GM12878 (cell line): ENCODE measurements at regions not wholly inside any gene's neighbourhood (a gene's known extent, or its start where the extent isn't known, plus 50 kb on each side); places are given as distances from the start of the nearest gene placed in this dataset.

Experiments
- ATAC-seq: fragments of 200-7000 bp; cut with Tn5 transposase; 3 replicates; pipeline ENCODE4 v1.9.1; 2020; ENCODE audit warnings: mild to moderate bottlenecking, moderate library complexity
- BruUV-seq: library from RNA; stranded (reverse); fragments of 400-500 nt; replicated peaks from 2 replicates; lab custom pipeline; 2021; lab: Mats Ljungman, UMichigan
- CTCF ChIA-PET: fragments of 300-600 bp; sonication (Branson Sonifier 250); formaldehyde crosslinking; extraction: SDS; loops from one replicate; lab custom pipeline; 2021; ENCODE audit warnings: inconsistent platforms; lab: Yijun Ruan, JAX
- POLR2A ChIA-PET: fragments of 350-600 bp; formaldehyde crosslinking; extraction: SDS; loops from one replicate; lab custom pipeline; 2021; ENCODE audit warnings: inconsistent platforms; lab: Charles Lee
- RAD21 ChIA-PET: fragments of 300-600 bp; sonication (Branson Sonifier 250); formaldehyde crosslinking; loops from one replicate; lab custom pipeline; 2023; ENCODE audit warnings: antibody characterized with exemption; ENCODE audit not compliant: unreplicated experiment; lab: Charles Lee
- SMC1A ChIA-PET: fragments of 300-600 bp; sonication (Branson Sonifier 250); formaldehyde crosslinking; loops from one replicate; lab custom pipeline; 2023; ENCODE audit not compliant: unreplicated experiment, uncharacterized antibody; lab: Charles Lee
- DNase-seq: peaks from one replicate; pipeline ENCODE4 v3.0.0-alpha.2; 2011; ENCODE audit warnings: low read depth, low spot score
- FAIRE-seq: peaks from 3 replicates; lab custom pipeline; 2011; peaks lifted over from hg19 to GRCh38; lab: Jason Lieb, UNC
- H2AFZ ChIP-seq: 2 replicates; pipeline ENCODE4 v1.6.0; 2011; ENCODE audit warnings: low read depth, low read length, control low read depth; ENCODE audit not compliant: control insufficient read depth
- H3K27ac ChIP-seq: 2 replicates; pipeline ENCODE4 v1.5.1; 2011; ENCODE audit warnings: control low read depth; ENCODE audit not compliant: control insufficient read depth, insufficient read depth
- H3K27me3 ChIP-seq, 2 experiments: replicated peaks in 1 of 2; 2 replicates each; pipeline versions ENCODE4 v1.6.0 to v1.6.1; 2011; ENCODE audit warnings: low read length in 1 of 2; ENCODE audit not compliant: control insufficient read depth in 2 of 2, insufficient read depth in 2 of 2
- H3K36me3 ChIP-seq, 2 experiments: 2 replicates each; pipeline ENCODE4 v1.5.1; 2011; ENCODE audit warnings: low read length in 1 of 2; ENCODE audit not compliant: control insufficient read depth in 2 of 2, insufficient read depth in 2 of 2
- H3K4me1 ChIP-seq: 2 replicates; pipeline ENCODE4 v1.6.1; 2011; ENCODE audit warnings: mild to moderate bottlenecking, low read length, moderate library complexity, mixed read lengths; ENCODE audit not compliant: control insufficient read depth, insufficient read depth
- H3K4me2 ChIP-seq: 2 replicates; pipeline ENCODE4 v1.6.0; 2011; ENCODE audit warnings: control low read depth; ENCODE audit not compliant: control insufficient read depth, insufficient read depth
- H3K4me3 ChIP-seq: fragments of 200-600 bp; sonication (generic); 2 replicates; pipeline ENCODE4 v1.5.1; 2016
- H3K79me2 ChIP-seq: 2 replicates; pipeline ENCODE4 v1.6.0; 2011; ENCODE audit warnings: low read length; ENCODE audit not compliant: control insufficient read depth, insufficient read depth
- H3K9ac ChIP-seq: 2 replicates; pipeline ENCODE4 v1.8.0; 2011; ENCODE audit warnings: low read length, control low read depth, mixed read lengths; ENCODE audit not compliant: control insufficient read depth, insufficient read depth
- H3K9me3 ChIP-seq: replicated peaks from 3 replicates; pipeline ENCODE4 v1.5.1; 2011; ENCODE audit warnings: mild to moderate bottlenecking, low read length; ENCODE audit not compliant: control insufficient read depth, insufficient read depth
- H4K20me1 ChIP-seq: 2 replicates; pipeline ENCODE4 v1.6.0; 2011; ENCODE audit not compliant: control insufficient read depth, insufficient read depth
- MAX ChIP-seq: IDR thresholded peaks from 2 replicates; pipeline ENCODE4 v1.6.1; 2012; ENCODE audit warnings: low read depth, low read length, improper control_type of control experiment
- NFXL1 ChIP-seq: fragments of 450-650 bp; IDR thresholded peaks from 2 replicates; pipeline ENCODE4 v1.6.1; 2017; ENCODE audit warnings: antibody characterized with exemption, mild to moderate bottlenecking, borderline replicate concordance
- NR2F1 ChIP-seq: fragments of 450-650 bp; conservative IDR thresholded peaks from 2 replicates; pipeline ENCODE4 v1.6.1; 2017; ENCODE audit warnings: mild to moderate bottlenecking
- SIX5 ChIP-seq: IDR thresholded peaks from 2 replicates; pipeline ENCODE4 v1.6.1; 2011; ENCODE audit warnings: mild to moderate bottlenecking, low read depth, low read length, moderate library complexity; ENCODE audit not compliant: severe bottlenecking
- SMAD1 ChIP-seq: fragments of 450-650 bp; IDR thresholded peaks from 2 replicates; pipeline ENCODE4 v1.6.1; 2018; ENCODE audit warnings: mild to moderate bottlenecking, low read depth; ENCODE audit not compliant: partially characterized antibody
- SREBF2 ChIP-seq: IDR thresholded peaks from 2 replicates; pipeline ENCODE4 v1.6.1; 2012; ENCODE audit warnings: mild to moderate bottlenecking, low read length
- ZNF207 ChIP-seq: fragments of 450-650 bp; IDR thresholded peaks from 2 replicates; pipeline ENCODE4 v1.6.1; 2014; ENCODE audit warnings: antibody characterized with exemption, mild to moderate bottlenecking, borderline replicate concordance
- ZNF274 ChIP-seq: IDR thresholded peaks from one replicate; pipeline ENCODE4 v1.8.0; 2011; ENCODE audit not compliant: insufficient read length, insufficient read depth
- WGBS: methylation state at CpG from one replicate; pipeline ENCODE4 v1.1.6; 2016; ENCODE audit warnings: low lambda C conversion rate; ENCODE audit not compliant: insufficient replicate concordance, insufficient coverage; ENCODE audit errors: missing lambda C conversion rate; 5-methylcytosine and 5-hydroxymethylcytosine counted together
- in situ Hi-C: fragments of 300-500 bp; cut with MboI; formaldehyde crosslinking; loops from 9 replicates; pipeline ENCODE4 v1.14.3; 2018; ENCODE audit warnings: mixed read lengths
- intact Hi-C: fragments of 100-400 bp; cut with micrococcal nuclease; formaldehyde crosslinking; loops from one replicate; pipeline ENCODE4 v1.14.2; 2022; ENCODE audit not compliant: unreplicated experiment

GRCh38 chr11:71330349-71330748 lies 78.0 kb upstream of the SHANK2 start:
- Histone ChIP-seq H4K20me1 (no peaks in the 10 kb centered on the region), H3K4me2 (no peak overlapping the region), H3K27me3 (no peaks in the 10 kb centered on the region), H3K9ac (no peak overlapping the region), H3K4me1 (no peaks in the 10 kb centered on the region), H3K79me2 (no peaks in the 10 kb centered on the region), H3K36me3 (no peaks in the 10 kb centered on the region), H2AFZ (no peak overlapping the region), H3K4me3 (no peak overlapping the region), H3K9me3 (no peaks in the 10 kb centered on the region; the same call in 2 of the 3 replicates), H3K27ac (no peak overlapping the region)
- DNase-seq (no peak), FAIRE-seq (no peak), ATAC-seq (no peak)
- intact Hi-C loops, result no loop called here
- ChIA-PET SMC1A (no interaction called here), RAD21 (no interaction called here), POLR2A (no interaction called here), CTCF (no interaction called here)
- WGBS, result 35% methylated on average over 10 of the region's 10 CpGs
- in situ Hi-C loops, result no loop called here
- TF ChIP-seq NFXL1 (no peak), NR2F1 (no peak)
- no TSS peak for BruUV-seq

DNA sequence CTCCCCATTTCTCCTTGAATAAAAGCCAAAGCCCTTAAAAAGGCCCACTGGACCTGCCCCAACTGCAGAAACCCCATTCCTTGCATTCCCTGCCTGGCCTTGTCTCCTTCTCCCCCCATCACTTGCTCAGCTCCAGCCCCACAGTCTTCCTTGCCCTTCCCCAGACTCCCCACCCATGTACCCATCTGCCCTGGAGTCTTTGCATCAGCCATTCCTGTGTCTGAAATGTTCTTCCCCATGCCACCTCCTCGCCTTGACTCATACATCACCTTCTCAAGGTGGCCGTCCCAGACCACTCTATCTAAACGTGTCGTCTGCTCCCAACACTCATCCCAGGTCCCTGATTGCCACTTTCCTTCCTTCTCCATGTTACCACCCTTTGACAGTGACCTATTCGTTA lies 77.4 kb upstream of the SHANK2 start:
- FAIRE-seq, result no peak
- H3K36me3 ChIP-seq, result no peaks in the 10 kb centered on the region

More for the DNA sequence above, 77.4 kb upstream of the SHANK2 start:
- no TSS peak for BruUV-seq
- H3K27ac ChIP-seq, result no peak overlapping the region
- intact Hi-C loops (no loop called here), in situ Hi-C loops (no loop called here)
- ChIA-PET SMC1A (no interaction called here), RAD21 (no interaction called here), CTCF (no interaction called here), POLR2A (no interaction called here)
- DNase-seq (no peak), ATAC-seq (no peak)
- WGBS, result 24% methylated on average over 5 of the region's 5 CpGs
- TF ChIP-seq SIX5 (no peak), SMAD1 (no peak), ZNF207 (no peak), MAX (no peak), SREBF2 (no peak), ZNF274 (no peak)
- H3K4me2 ChIP-seq, result no peak overlapping the region
- no peak overlapping the region for H3K9ac ChIP-seq
- H3K27me3 ChIP-seq, result no peaks in the 10 kb centered on the region
- no peaks in the 10 kb centered on the region for H3K4me1 ChIP-seq
- no peak overlapping the region for H3K4me3 ChIP-seq
- H4K20me1 ChIP-seq, result no peaks in the 10 kb centered on the region
- H3K9me3 ChIP-seq, result no peaks in the 10 kb centered on the region; the same call in 2 of the 3 replicates
- H2AFZ ChIP-seq, result no peak overlapping the region
- H3K79me2 ChIP-seq, result no peaks in the 10 kb centered on the region
